CD14-positive monocyte (primary cell): ENCODE measurements at regions not wholly inside any gene's neighbourhood (a gene's known extent, or its start where the extent isn't known, plus 50 kb on each side); places are given as distances from the start of the nearest gene placed in this dataset.

Experiments used
- DNase-seq, 3 donors: peaks; one replicate each; pipeline ENCODE4 v3.0.0-alpha.2; 2011 to 2022
- H2AFZ ChIP-seq: 2 replicates; pipeline ENCODE4 v1.6.0; 2012; ENCODE audit warnings: mild to moderate bottlenecking, low read depth, low read length, inconsistent platforms; ENCODE audit not compliant: insufficient read depth, poor library complexity, severe bottlenecking
- H3K27ac ChIP-seq, 2 donors: 1 replicate in 1 of 2; 2 replicates in 1 of 2; pipeline ENCODE4 v1.5.1; 2012 to 2013; ENCODE audit warnings: low read length in 2 of 2, control low read depth in 1 of 2, inconsistent platforms in 1 of 2, low read depth in 1 of 2, mild to moderate bottlenecking in 1 of 2
- H3K27me3 ChIP-seq, 2 donors: one replicate each; pipeline versions ENCODE4 v1.6.0 to v1.6.1; 2011 to 2013; ENCODE audit warnings: low read length in 2 of 2; ENCODE audit not compliant: control insufficient read depth in 2 of 2, insufficient read depth in 2 of 2
- H3K36me3 ChIP-seq, 2 donors: replicated peaks in 1 of 2; 1 replicate in 1 of 2; 2 replicates in 1 of 2; pipeline versions ENCODE4 v1.5.1 to v1.6.1; 2012 to 2013; ENCODE audit warnings: low read length in 2 of 2, control low read depth in 1 of 2, inconsistent platforms in 1 of 2, mild to moderate bottlenecking in 1 of 2; ENCODE audit not compliant: insufficient read depth in 2 of 2, control insufficient read depth in 1 of 2
- H3K4me1 ChIP-seq, 2 donors: 1 replicate in 1 of 2; 2 replicates in 1 of 2; pipeline versions ENCODE4 v1.5.1 to v1.6.1; 2012 to 2013; ENCODE audit warnings: low read length in 2 of 2, control low read depth in 1 of 2, inconsistent platforms in 1 of 2, mild to moderate bottlenecking in 1 of 2, moderate library complexity in 1 of 2; ENCODE audit not compliant: insufficient read depth in 2 of 2, control insufficient read depth in 1 of 2
- H3K4me2 ChIP-seq: replicated peaks from 2 replicates; pipeline ENCODE3; 2012; ENCODE audit warnings: low read length, moderate library complexity, mild to moderate bottlenecking; ENCODE audit not compliant: poor library complexity, severe bottlenecking; ENCODE audit errors: extremely low read depth
- H3K4me3 ChIP-seq, 3 experiments: fragments of 200-600 bp in 1 of 3; sonication (generic) in 1 of 3; replicated peaks in 1 of 3; 1 replicate in 2 of 3; 2 replicates in 1 of 3; pipeline ENCODE4 v1.5.1; 2011 to 2013; ENCODE audit warnings: low read length in 3 of 3, mild to moderate bottlenecking in 3 of 3, control low read depth in 2 of 3, low read depth in 2 of 3, inconsistent platforms in 1 of 3, moderate library complexity in 1 of 3
- H3K79me2 ChIP-seq: 2 replicates; pipeline ENCODE4 v1.6.0; 2012; ENCODE audit warnings: mild to moderate bottlenecking, control low read depth, inconsistent platforms, low read length, moderate library complexity; ENCODE audit not compliant: insufficient read depth
- H3K9ac ChIP-seq: 2 replicates; pipeline ENCODE4 v1.6.0; 2017; ENCODE audit warnings: low read length, mild to moderate bottlenecking; ENCODE audit not compliant: insufficient read depth, poor library complexity, severe bottlenecking
- H3K9me3 ChIP-seq, 2 donors: replicated peaks in 1 of 2; 1 replicate in 1 of 2; 2 replicates in 1 of 2; pipeline versions ENCODE4 v1.5.1 to v1.6.1; 2012 to 2013; ENCODE audit warnings: low read length in 2 of 2, control low read depth in 1 of 2; ENCODE audit not compliant: control insufficient read depth in 1 of 2, insufficient read depth in 1 of 2
- H4K20me1 ChIP-seq: 2 replicates; pipeline ENCODE4 v1.6.0; 2012; ENCODE audit warnings: mild to moderate bottlenecking, low read length, control low read depth, moderate library complexity; ENCODE audit not compliant: insufficient read depth
- H3K27ac Mint-ChIP-seq, 7 donors: one replicate each; pipeline ENCODE4 v1.8.0; 2020; ENCODE audit warnings: mild to moderate bottlenecking in 7 of 7, mixed read lengths in 7 of 7, moderate library complexity in 6 of 7, inconsistent platforms in 2 of 7
- H3K27me3 Mint-ChIP-seq, 3 donors: one replicate each; pipeline ENCODE4 v1.8.0; 2021 to 2022; ENCODE audit warnings: low read depth in 3 of 3, mild to moderate bottlenecking in 3 of 3, mixed read lengths in 3 of 3, moderate library complexity in 3 of 3, inconsistent platforms in 1 of 3
- H3K36me3 Mint-ChIP-seq, 2 donors: one replicate each; pipeline ENCODE4 v1.8.0; 2020; ENCODE audit warnings: mixed read lengths in 2 of 2, inconsistent platforms in 1 of 2, mild to moderate bottlenecking in 1 of 2
- H3K4me1 Mint-ChIP-seq: one replicate; pipeline ENCODE4 v1.8.0; 2020; ENCODE audit warnings: mild to moderate bottlenecking, mixed read lengths
- H3K4me3 Mint-ChIP-seq, 2 donors: one replicate each; pipeline ENCODE4 v1.8.0; 2020; ENCODE audit warnings: mild to moderate bottlenecking in 2 of 2, mixed read lengths in 2 of 2, moderate library complexity in 1 of 2
- H3K9me3 Mint-ChIP-seq, 7 donors: one replicate each; pipeline ENCODE4 v1.8.0; 2020 to 2022; ENCODE audit warnings: mixed read lengths in 7 of 7, mild to moderate bottlenecking in 6 of 7, moderate library complexity in 6 of 7, inconsistent platforms in 2 of 7
- CTCF ChIP-seq: fragments of 200-600 bp; IDR thresholded peaks from one replicate; pipeline ENCODE4 v1.8.0; 2022; ENCODE audit warnings: antibody characterized with exemption, mild to moderate bottlenecking
- WGBS: methylation state at CpG from one replicate; pipeline ENCODE4 v1.1.5; 2013; ENCODE audit warnings: missing lambda C conversion rate; ENCODE audit not compliant: insufficient coverage; 5-methylcytosine and 5-hydroxymethylcytosine counted together
- intact Hi-C, 2 donors: fragments of 100-400 bp; cut with micrococcal nuclease; formaldehyde crosslinking; loops; one replicate each; pipeline versions ENCODE4 v1.15.0 to v1.15.1; 2023

- Histone ChIP-seq H3K36me3 (no peaks in the 10 kb centered on the region), H3K27me3 (no peaks in the 10 kb centered on the region), H3K4me1 (no peaks in the 10 kb centered on the region), H3K4me3 (no peak overlapping the region), H3K4me2 (no peak overlapping the region), H2AFZ (no peak overlapping the region), H4K20me1 (no peaks in the 10 kb centered on the region), H3K9ac (no peak overlapping the region), H3K9me3 (no peaks in the 10 kb centered on the region), H3K79me2 (no peaks in the 10 kb centered on the region), H3K27ac (no peak overlapping the region)
- Mint-ChIP-seq H3K4me1 (peaks cover 2% of the 10 kb centered on the region), H3K9me3 (peaks cover 0 to 2% (median 0%) of the 10 kb centered on the region in 7 donors), H3K27ac (no peak overlapping the region), H3K4me3 (no peak overlapping the region), H3K27me3 (peaks cover 0 to 2% (median 0%) of the 10 kb centered on the region in 3 donors), H3K36me3 (no peaks in the 10 kb centered on the region)
- no peak for TF ChIP-seq CTCF
- intact Hi-C loops = no loop called here
- no peak for DNase-seq
These were observed 552.6 kb upstream of the ATP2B1 start for GRCh38 chr12:90261283-90261682.

GRCh38 chr12:90260136-90260535 lies 551.5 kb upstream of the ATP2B1 start:
- Histone ChIP-seq H2AFZ (no peak overlapping the region), H3K27me3 (no peaks in the 10 kb centered on the region), H3K79me2 (no peaks in the 10 kb centered on the region), H3K9ac (no peak overlapping the region), H3K36me3 (no peaks in the 10 kb centered on the region), H3K27ac (no peak overlapping the region), H3K9me3 (no peaks in the 10 kb centered on the region), H4K20me1 (no peaks in the 10 kb centered on the region), H3K4me2 (no peak overlapping the region), H3K4me1 (no peaks in the 10 kb centered on the region), H3K4me3 (no peak overlapping the region)
- no peak for TF ChIP-seq CTCF
- Mint-ChIP-seq H3K4me1 (peaks cover 2% of the 10 kb centered on the region), H3K27ac (no peak overlapping the region), H3K36me3 (no peaks in the 10 kb centered on the region), H3K4me3 (no peak overlapping the region), H3K27me3 (no peaks in the 10 kb centered on the region), H3K9me3 (peaks cover 0 to 2% (median 0%) of the 10 kb centered on the region in 7 donors)
- DNase-seq = no peak
- intact Hi-C loops = no loop called here
- WGBS = 100% methylated on average over 1 of the region's 1 CpG
